ENCODE measurements at regions not wholly inside any gene's neighbourhood (a gene's known extent, or its start where the extent isn't known, plus 50 kb on each side); places are given as distances from the start of the nearest gene placed in this dataset.

DNA sequence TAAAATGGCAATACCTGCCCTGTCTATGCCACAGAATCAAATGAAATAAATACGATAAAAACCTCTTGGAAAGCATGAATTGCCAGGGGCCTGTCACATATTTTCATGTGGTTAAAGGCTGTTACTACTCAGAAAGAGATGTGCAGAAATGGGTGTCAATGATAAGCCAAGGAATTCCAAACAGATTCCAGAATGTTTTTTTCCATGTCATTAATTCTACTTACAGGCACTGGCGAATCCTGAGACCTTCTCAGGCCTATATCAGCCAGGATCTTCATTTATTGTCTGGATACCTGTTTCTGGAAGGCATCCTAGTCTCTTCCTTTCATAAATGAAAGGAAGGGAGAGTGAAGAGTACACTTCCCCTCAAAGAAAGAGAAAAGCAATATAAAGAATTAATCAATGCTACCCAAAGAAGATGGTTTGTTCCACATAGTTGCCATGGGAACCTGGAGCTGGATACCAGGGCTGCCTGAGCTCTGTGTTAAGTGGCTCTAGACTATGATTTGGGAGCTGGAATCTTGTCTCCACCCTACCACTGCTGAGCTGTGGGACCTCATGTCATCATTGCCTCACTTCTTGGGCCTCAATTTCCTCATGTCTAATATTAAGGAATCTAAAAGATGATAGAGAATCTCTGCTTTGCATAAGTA is 335.1 kb upstream of the SKOR2 start:
- no peak for DNase-seq (ENCODE audit: low spot score in 2 of 2)
- Histone ChIP-seq H3K36me3 (no peaks in the 10 kb centered on the region), H3K27ac (no peak overlapping the region), H3K27me3 (no peaks in the 10 kb centered on the region), H3K9me3 (no peaks in the 10 kb centered on the region), H3K4me1 (no peaks in the 10 kb centered on the region), H3K4me3 (no peak overlapping the region)
- intact Hi-C loops (cut with DNase I) = no loop called here
- TF ChIP-seq, protein P1, sequence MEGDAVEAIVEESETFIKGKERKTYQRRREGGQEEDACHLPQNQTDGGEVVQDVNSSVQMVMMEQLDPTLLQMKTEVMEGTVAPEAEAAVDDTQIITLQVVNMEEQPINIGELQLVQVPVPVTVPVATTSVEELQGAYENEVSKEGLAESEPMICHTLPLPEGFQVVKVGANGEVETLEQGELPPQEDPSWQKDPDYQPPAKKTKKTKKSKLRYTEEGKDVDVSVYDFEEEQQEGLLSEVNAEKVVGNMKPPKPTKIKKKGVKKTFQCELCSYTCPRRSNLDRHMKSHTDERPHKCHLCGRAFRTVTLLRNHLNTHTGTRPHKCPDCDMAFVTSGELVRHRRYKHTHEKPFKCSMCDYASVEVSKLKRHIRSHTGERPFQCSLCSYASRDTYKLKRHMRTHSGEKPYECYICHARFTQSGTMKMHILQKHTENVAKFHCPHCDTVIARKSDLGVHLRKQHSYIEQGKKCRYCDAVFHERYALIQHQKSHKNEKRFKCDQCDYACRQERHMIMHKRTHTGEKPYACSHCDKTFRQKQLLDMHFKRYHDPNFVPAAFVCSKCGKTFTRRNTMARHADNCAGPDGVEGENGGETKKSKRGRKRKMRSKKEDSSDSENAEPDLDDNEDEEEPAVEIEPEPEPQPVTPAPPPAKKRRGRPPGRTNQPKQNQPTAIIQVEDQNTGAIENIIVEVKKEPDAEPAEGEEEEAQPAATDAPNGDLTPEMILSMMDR (IDR thresholded peaks at IDR 0.05) = no peak

DNA sequence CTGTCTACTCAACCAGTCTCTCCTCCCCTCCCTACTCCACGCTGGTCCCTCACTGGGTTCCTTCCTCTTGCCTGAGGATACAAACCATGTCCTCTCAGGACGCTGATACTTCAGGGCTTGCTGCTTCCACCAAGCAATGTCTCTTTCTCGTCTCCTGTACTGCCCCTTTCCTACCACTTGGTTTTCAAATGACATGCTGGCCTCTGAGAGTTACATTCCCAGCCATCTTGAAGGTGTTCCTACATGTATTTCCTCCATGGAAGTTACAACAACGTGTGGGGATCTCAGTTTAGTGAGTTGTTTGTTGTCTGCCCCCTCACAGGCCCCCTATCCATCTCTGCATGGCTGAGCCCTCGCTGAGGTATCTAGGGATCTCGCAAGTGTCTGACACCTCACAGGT is 334.5 kb upstream of the SKOR2 start:
- Histone ChIP-seq H3K4me3 (no peak overlapping the region), H3K27ac (no peak overlapping the region), H3K36me3 (no peaks in the 10 kb centered on the region), H3K27me3 (no peaks in the 10 kb centered on the region), H3K9me3 (no peaks in the 10 kb centered on the region), H3K4me1 (no peaks in the 10 kb centered on the region)
- intact Hi-C loops (cut with DNase I) = no loop called here
- no peak for DNase-seq (ENCODE audit: low spot score in 2 of 2)
- TF ChIP-seq, protein P1 (IDR thresholded peaks at IDR 0.05) = no peak

DNA sequence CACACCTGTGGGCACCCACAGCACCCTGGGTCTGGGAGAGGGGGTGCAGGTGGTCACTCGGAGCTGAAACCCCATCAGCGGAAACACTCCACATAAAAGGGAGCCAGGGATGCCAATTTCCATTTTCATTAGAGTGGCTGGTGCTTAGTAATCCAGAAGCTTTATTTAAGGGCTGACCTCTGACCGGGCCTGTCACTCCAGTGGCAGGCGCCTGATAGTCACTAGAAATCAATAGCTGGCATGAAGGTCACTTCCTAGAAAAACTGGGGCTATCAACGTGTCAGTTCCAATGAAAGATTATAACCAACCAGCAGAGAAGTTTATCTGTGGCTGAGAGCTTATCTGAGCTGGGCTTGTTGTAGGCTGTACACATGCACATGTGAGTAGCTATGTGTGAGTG is 333.7 kb upstream of the SKOR2 start:
- DNase-seq (ENCODE audit: low spot score in 2 of 2) = no peak
- Histone ChIP-seq H3K36me3 (no peaks in the 10 kb centered on the region), H3K27me3 (no peaks in the 10 kb centered on the region), H3K9me3 (no peaks in the 10 kb centered on the region), H3K4me1 (no peaks in the 10 kb centered on the region), H3K4me3 (no peak overlapping the region), H3K27ac (no peak overlapping the region)
- intact Hi-C loops (cut with DNase I) = no loop called here
- TF ChIP-seq, protein P1 (IDR thresholded peaks at IDR 0.05) = no peak

DNA sequence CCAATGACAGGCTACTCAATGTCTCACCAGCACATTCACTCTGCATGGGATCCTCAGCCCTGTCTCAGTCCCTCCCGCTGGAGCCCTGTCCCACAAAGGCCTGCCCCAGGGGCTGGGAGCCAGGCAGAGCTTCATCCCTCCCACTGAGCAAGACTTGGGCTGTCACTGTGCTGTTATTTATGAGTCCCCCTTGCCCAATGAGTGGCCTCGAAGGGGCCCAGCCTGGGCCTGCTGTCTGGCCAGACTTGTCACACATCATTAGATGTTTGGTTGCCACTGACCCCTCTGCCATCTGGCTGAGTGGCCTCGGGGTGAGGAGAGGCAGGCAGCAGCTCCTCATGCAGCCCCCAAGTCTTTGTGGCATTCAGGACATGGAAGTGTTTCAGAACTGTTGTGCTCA is 330.6 kb upstream of the SKOR2 start:
- intact Hi-C loops (cut with DNase I) = no loop called here
- Histone ChIP-seq H3K9me3 (no peaks in the 10 kb centered on the region), H3K27ac (no peak overlapping the region), H3K4me1 (no peaks in the 10 kb centered on the region), H3K27me3 (no peaks in the 10 kb centered on the region), H3K36me3 (no peaks in the 10 kb centered on the region), H3K4me3 (no peak overlapping the region)
- TF ChIP-seq, protein P1 (IDR thresholded peaks at IDR 0.05) = no peak
- no peak for DNase-seq (ENCODE audit: low spot score in 2 of 2)

DNA sequence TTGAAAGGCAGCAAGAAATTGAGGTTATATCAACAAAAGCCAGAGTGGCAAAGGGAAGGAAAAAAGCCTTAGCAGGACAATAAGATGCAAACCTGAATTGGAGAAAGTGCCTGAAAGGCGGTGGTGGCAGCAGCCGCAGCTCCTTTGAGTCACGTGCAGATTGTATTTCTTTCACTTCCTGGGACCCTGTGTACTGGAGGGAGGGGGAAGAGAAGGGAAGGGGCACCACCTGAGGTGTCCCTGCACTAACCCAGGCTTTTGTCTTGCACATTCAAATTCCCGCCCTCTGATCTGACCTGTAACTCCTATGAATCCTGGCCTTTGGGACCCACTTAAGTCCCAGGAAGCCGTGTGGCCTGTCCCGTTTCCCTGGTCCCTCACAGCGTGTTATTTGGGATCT is 326.1 kb upstream of the SKOR2 start:
- H3K4me1 ChIP-seq = no peaks in the 10 kb centered on the region
- DNase-seq (ENCODE audit: low spot score in 2 of 2) = no peak
- TF ChIP-seq, protein P1 (IDR thresholded peaks at IDR 0.05) = no peak
- no peaks in the 10 kb centered on the region for H3K27me3 ChIP-seq
- H3K36me3 ChIP-seq = no peaks in the 10 kb centered on the region
- H3K4me3 ChIP-seq = no peak overlapping the region
- intact Hi-C loops (cut with DNase I) = no loop called here
- no peak overlapping the region for H3K27ac ChIP-seq
- no peaks in the 10 kb centered on the region for H3K9me3 ChIP-seq

DNA sequence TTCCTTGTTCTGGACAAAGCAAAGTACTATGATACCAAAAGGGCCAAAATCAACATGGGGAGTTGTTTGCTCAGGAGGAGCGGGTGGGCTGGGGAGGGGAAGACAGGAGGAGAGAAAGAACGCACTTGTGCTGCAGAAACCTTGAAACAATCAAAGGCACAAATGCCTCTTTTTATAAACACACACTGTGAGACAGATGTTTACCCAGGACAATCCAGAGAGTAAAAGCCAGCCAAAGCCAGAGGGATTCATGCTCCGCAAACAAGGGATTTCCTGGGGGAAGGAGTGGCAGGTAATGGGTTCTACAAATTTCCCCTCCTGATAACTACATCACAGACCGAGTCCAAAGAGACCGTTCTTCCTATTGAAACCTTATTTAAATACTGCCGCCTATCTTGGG is 323.5 kb upstream of the SKOR2 start:
- Histone ChIP-seq H3K36me3 (no peaks in the 10 kb centered on the region), H3K4me1 (no peaks in the 10 kb centered on the region), H3K4me3 (no peak overlapping the region), H3K9me3 (no peaks in the 10 kb centered on the region), H3K27me3 (no peaks in the 10 kb centered on the region), H3K27ac (no peak overlapping the region)
- TF ChIP-seq, protein P1 (IDR thresholded peaks at IDR 0.05) = no peak
- DNase-seq (ENCODE audit: low spot score in 2 of 2) = no peak
- intact Hi-C loops (cut with DNase I) = no loop called here

Measured in ascending aorta (tissue), 2 donors.